DOHH2 (cell line): ENCODE measurements at regions not wholly inside any gene's neighbourhood (a gene's known extent, or its start where the extent isn't known, plus 50 kb on each side); places are given as distances from the start of the nearest gene placed in this dataset.

ENCODE experiments used
- EZH2phosphoT487 ChIP-seq: fragments of 200-600 bp; sonication (generic); IDR thresholded peaks from 2 replicates; pipeline ENCODE4 v1.6.1; 2017; ENCODE audit warnings: borderline replicate concordance, mild to moderate bottlenecking, antibody characterized with exemption, low read length, moderate library complexity, mixed read lengths
- TF ChIP-seq, protein P1 (sequence below): fragments of 200-600 bp; sonication (generic); IDR thresholded peaks from one replicate; pipeline ENCODE4 v1.5.1; 2014; ENCODE audit warnings: antibody characterized with exemption, mild to moderate bottlenecking, low read depth, low read length; ENCODE audit not compliant: poor library complexity, severe bottlenecking

DNA sequence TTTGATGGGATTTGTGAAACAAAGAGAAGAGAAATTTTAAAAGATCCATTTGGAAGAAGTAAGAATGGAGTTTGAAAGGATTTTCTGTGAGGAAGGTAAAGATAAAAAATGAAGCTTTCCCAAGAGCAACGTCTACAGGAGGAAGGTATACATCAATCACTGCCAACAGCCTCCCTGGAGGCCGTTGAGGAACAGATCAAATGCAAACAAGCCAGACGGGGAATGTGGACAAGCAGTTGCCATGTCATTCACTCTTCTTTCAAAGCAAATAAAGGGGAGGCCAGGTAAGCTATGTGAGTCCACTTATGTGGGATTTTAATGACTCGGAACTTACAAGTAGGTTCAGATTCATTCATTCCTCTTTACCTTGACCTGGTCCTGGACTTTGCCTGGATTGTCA is 1020.5 kb upstream of the AGA start:
- TF ChIP-seq, protein P1, sequence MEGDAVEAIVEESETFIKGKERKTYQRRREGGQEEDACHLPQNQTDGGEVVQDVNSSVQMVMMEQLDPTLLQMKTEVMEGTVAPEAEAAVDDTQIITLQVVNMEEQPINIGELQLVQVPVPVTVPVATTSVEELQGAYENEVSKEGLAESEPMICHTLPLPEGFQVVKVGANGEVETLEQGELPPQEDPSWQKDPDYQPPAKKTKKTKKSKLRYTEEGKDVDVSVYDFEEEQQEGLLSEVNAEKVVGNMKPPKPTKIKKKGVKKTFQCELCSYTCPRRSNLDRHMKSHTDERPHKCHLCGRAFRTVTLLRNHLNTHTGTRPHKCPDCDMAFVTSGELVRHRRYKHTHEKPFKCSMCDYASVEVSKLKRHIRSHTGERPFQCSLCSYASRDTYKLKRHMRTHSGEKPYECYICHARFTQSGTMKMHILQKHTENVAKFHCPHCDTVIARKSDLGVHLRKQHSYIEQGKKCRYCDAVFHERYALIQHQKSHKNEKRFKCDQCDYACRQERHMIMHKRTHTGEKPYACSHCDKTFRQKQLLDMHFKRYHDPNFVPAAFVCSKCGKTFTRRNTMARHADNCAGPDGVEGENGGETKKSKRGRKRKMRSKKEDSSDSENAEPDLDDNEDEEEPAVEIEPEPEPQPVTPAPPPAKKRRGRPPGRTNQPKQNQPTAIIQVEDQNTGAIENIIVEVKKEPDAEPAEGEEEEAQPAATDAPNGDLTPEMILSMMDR, result no peak
- no peak for TF ChIP-seq EZH2phosphoT487
